KOPT-K1 (cell line): ENCODE measurements at regions not wholly inside any gene's neighbourhood (a gene's known extent, or its start where the extent isn't known, plus 50 kb on each side); places are given as distances from the start of the nearest gene placed in this dataset.
"Not testable (repeated sequence)": the region's sequence is repeated elsewhere in the genome, so short reads cannot be mapped to it uniquely, and the experiment has no call there.

Experiments used
- H3K27ac ChIP-seq: fragments of 200-600 bp; sonication (generic); 2 replicates; pipeline ENCODE4 v1.5.1; 2016; ENCODE audit warnings: antibody characterized with exemption, mild to moderate bottlenecking, low read depth, low read length; ENCODE audit not compliant: poor library complexity, severe bottlenecking
- H3K36me3 ChIP-seq: fragments of 200-600 bp; sonication (generic); 2 replicates; pipeline ENCODE4 v1.5.1; 2017; ENCODE audit warnings: antibody characterized with exemption, mild to moderate bottlenecking, low read length, moderate library complexity; ENCODE audit not compliant: insufficient read depth
- H3K9me3 ChIP-seq: fragments of 200-600 bp; sonication (generic); 2 replicates; pipeline ENCODE4 v1.5.1; 2017; ENCODE audit warnings: antibody characterized with exemption, low read length, mild to moderate bottlenecking; ENCODE audit not compliant: insufficient read depth, poor library complexity, severe bottlenecking

GRCh38 chr1:98575955-98576354 is 85.6 kb upstream of the SNX7 start:
- no peaks in the 10 kb centered on the region for H3K36me3 ChIP-seq
- H3K9me3 ChIP-seq = no peaks in the 10 kb centered on the region
- H3K27ac ChIP-seq = no peak overlapping the region

GRCh38 chr1:98565951-98566350 is 95.6 kb upstream of the SNX7 start:
- Histone ChIP-seq H3K27ac (no peak overlapping the region), H3K36me3 (no peaks in the 10 kb centered on the region), H3K9me3 (peaks cover 21% of the 10 kb centered on the region)

- Histone ChIP-seq H3K27ac (no peak overlapping the region), H3K36me3 (no peaks in the 10 kb centered on the region), H3K9me3 (peaks cover 21% of the 10 kb centered on the region)
Observed at GRCh38 chr1:98559291-98559690, 102.2 kb upstream of the SNX7 start.

GRCh38 chr1:98557895-98558294 is 103.6 kb upstream of the SNX7 start:
- peaks cover 12% of the 10 kb centered on the region for H3K9me3 ChIP-seq
- no peaks in the 10 kb centered on the region for H3K36me3 ChIP-seq
- H3K27ac ChIP-seq = no peak overlapping the region

GRCh38 chr1:98556521-98557158 is 104.9 kb upstream of the SNX7 start:
- no peaks in the 10 kb centered on the region for H3K36me3 ChIP-seq
- no peak overlapping the region for H3K27ac ChIP-seq
- peaks cover under 1% of the 10 kb centered on the region for H3K9me3 ChIP-seq

- no peaks in the 10 kb centered on the region for H3K9me3 ChIP-seq
- no peak overlapping the region for H3K27ac ChIP-seq
- H3K36me3 ChIP-seq = no peaks in the 10 kb centered on the region
Observed at GRCh38 chr1:98555814-98556213, 105.7 kb upstream of the SNX7 start.

GRCh38 chr1:98552576-98553074 is 108.9 kb upstream of the SNX7 start:
- not testable (repeated sequence) for H3K36me3 ChIP-seq, H3K27ac ChIP-seq, H3K9me3 ChIP-seq

- H3K27ac ChIP-seq = no peak overlapping the region
- no peaks in the 10 kb centered on the region for H3K9me3 ChIP-seq
- H3K36me3 ChIP-seq = no peaks in the 10 kb centered on the region
Observed at GRCh38 chr1:98550076-98550475, 111.4 kb upstream of the SNX7 start.

GRCh38 chr1:98546319-98546718 is 115.2 kb upstream of the SNX7 start:
- H3K9me3 ChIP-seq = no peaks in the 10 kb centered on the region
- no peaks in the 10 kb centered on the region for H3K36me3 ChIP-seq
- H3K27ac ChIP-seq = no peak overlapping the region

- no peaks in the 10 kb centered on the region for H3K36me3 ChIP-seq
- no peaks in the 10 kb centered on the region for H3K9me3 ChIP-seq
- no peak overlapping the region for H3K27ac ChIP-seq
Observed at GRCh38 chr1:98538106-98538505, 123.4 kb upstream of the SNX7 start.

GRCh38 chr1:98523256-98523655 is 138.3 kb upstream of the SNX7 start:
- no peaks in the 10 kb centered on the region for H3K9me3 ChIP-seq
- H3K27ac ChIP-seq = no peak overlapping the region
- H3K36me3 ChIP-seq = no peaks in the 10 kb centered on the region

GRCh38 chr1:98516306-98516705 is 145.2 kb upstream of the SNX7 start:
- H3K9me3 ChIP-seq = no peaks in the 10 kb centered on the region
- H3K36me3 ChIP-seq = no peaks in the 10 kb centered on the region
- H3K27ac ChIP-seq = no peak overlapping the region

GRCh38 chr1:98515744-98516143 is 145.8 kb upstream of the SNX7 start:
- no peaks in the 10 kb centered on the region for H3K36me3 ChIP-seq
- H3K27ac ChIP-seq = no peak overlapping the region
- H3K9me3 ChIP-seq = no peaks in the 10 kb centered on the region

GRCh38 chr1:98512216-98512615 is 149.3 kb upstream of the SNX7 start:
- not testable (repeated sequence) for H3K9me3 ChIP-seq, H3K36me3 ChIP-seq, H3K27ac ChIP-seq

GRCh38 chr1:98503771-98504170 is 157.8 kb upstream of the SNX7 start:
- Histone ChIP-seq H3K27ac (no peak overlapping the region), H3K9me3 (peaks cover 10% of the 10 kb centered on the region), H3K36me3 (no peaks in the 10 kb centered on the region)

GRCh38 chr1:98502937-98503336 is 158.6 kb upstream of the SNX7 start:
- Histone ChIP-seq H3K9me3 (peaks cover 10% of the 10 kb centered on the region), H3K36me3 (no peaks in the 10 kb centered on the region), H3K27ac (no peak overlapping the region)
